Osteoblast (primary cell): ENCODE measurements at regions not wholly inside any gene's neighbourhood (a gene's known extent, or its start where the extent isn't known, plus 50 kb on each side); places are given as distances from the start of the nearest gene placed in this dataset.

ENCODE experiments used
- DNase-seq: peaks from one replicate; pipeline ENCODE4 v3.0.0; 2011; ENCODE audit warnings: low spot score, mixed read lengths; ENCODE audit not compliant: insufficient read length; ENCODE audit errors: missing footprints
- H2AFZ ChIP-seq: 2 replicates; pipeline ENCODE4 v1.6.0; 2011; ENCODE audit warnings: mild to moderate bottlenecking, low read length
- H3K27ac ChIP-seq: 2 replicates; pipeline ENCODE4 v1.5.1; 2011; ENCODE audit warnings: mild to moderate bottlenecking, low read depth, low read length, moderate library complexity
- H3K27me3 ChIP-seq: 2 replicates; pipeline ENCODE4 v1.6.0; 2012; ENCODE audit warnings: mild to moderate bottlenecking, control low read depth, inconsistent platforms, low read length, moderate library complexity; ENCODE audit not compliant: insufficient read depth
- H3K36me3 ChIP-seq: 2 replicates; pipeline ENCODE4 v1.5.1; 2011; ENCODE audit warnings: mild to moderate bottlenecking, low read length, control low read depth, moderate library complexity; ENCODE audit not compliant: insufficient read depth
- H3K4me1 ChIP-seq: 2 replicates; pipeline ENCODE4 v1.5.1; 2011; ENCODE audit warnings: mild to moderate bottlenecking, low read length, control low read depth, moderate library complexity; ENCODE audit not compliant: insufficient read depth
- H3K4me2 ChIP-seq: 2 replicates; pipeline ENCODE4 v1.6.0; 2011; ENCODE audit warnings: mild to moderate bottlenecking, low read length; ENCODE audit not compliant: insufficient read depth
- H3K4me3 ChIP-seq: fragments of 200-600 bp; sonication (generic); 3 replicates; pipeline ENCODE4 v1.5.1; 2012; ENCODE audit warnings: mild to moderate bottlenecking, low read length, inconsistent platforms; ENCODE audit not compliant: insufficient read depth
- H3K79me2 ChIP-seq: 2 replicates; pipeline ENCODE4 v1.6.0; 2012; ENCODE audit warnings: mild to moderate bottlenecking, low read length, control low read depth, inconsistent platforms; ENCODE audit not compliant: insufficient read depth
- H3K9me3 ChIP-seq: 2 replicates; pipeline ENCODE4 v1.5.1; 2011; ENCODE audit warnings: low read depth, low read length, control low read depth
- H4K20me1 ChIP-seq: 2 replicates; pipeline ENCODE4 v1.6.0; 2012; ENCODE audit warnings: mild to moderate bottlenecking, low read length, control low read depth; ENCODE audit not compliant: insufficient read depth
- TF ChIP-seq, protein P1 (sequence below): IDR thresholded peaks from 2 replicates; pipeline ENCODE4 v1.5.1; 2011; ENCODE audit warnings: mild to moderate bottlenecking, low read depth, low read length, moderate library complexity; ENCODE audit errors: extremely low read depth

GRCh38 chr1:56256153-56257000 lies 323.0 kb downstream of the PLPP3 start:
- no peaks in the 10 kb centered on the region for H3K27me3 ChIP-seq
- no peak overlapping the region for H3K27ac ChIP-seq
- no peak for DNase-seq
- peaks cover 14% of the 10 kb centered on the region for H3K4me1 ChIP-seq
- H3K79me2 ChIP-seq = no peaks in the 10 kb centered on the region
- H3K36me3 ChIP-seq = no peaks in the 10 kb centered on the region
- H4K20me1 ChIP-seq = no peaks in the 10 kb centered on the region
- H3K4me3 ChIP-seq = no peak overlapping the region
- peak overlapping the region; percentile 84 for H2AFZ ChIP-seq
- TF ChIP-seq, protein P1, sequence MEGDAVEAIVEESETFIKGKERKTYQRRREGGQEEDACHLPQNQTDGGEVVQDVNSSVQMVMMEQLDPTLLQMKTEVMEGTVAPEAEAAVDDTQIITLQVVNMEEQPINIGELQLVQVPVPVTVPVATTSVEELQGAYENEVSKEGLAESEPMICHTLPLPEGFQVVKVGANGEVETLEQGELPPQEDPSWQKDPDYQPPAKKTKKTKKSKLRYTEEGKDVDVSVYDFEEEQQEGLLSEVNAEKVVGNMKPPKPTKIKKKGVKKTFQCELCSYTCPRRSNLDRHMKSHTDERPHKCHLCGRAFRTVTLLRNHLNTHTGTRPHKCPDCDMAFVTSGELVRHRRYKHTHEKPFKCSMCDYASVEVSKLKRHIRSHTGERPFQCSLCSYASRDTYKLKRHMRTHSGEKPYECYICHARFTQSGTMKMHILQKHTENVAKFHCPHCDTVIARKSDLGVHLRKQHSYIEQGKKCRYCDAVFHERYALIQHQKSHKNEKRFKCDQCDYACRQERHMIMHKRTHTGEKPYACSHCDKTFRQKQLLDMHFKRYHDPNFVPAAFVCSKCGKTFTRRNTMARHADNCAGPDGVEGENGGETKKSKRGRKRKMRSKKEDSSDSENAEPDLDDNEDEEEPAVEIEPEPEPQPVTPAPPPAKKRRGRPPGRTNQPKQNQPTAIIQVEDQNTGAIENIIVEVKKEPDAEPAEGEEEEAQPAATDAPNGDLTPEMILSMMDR = no peak
- H3K9me3 ChIP-seq = no peaks in the 10 kb centered on the region
- H3K4me2 ChIP-seq = no peak overlapping the region

- H3K79me2 ChIP-seq = no peaks in the 10 kb centered on the region
- TF ChIP-seq, protein P1 = no peak
- H3K36me3 ChIP-seq = no peaks in the 10 kb centered on the region
- no peak overlapping the region for H3K4me3 ChIP-seq
- peak overlapping the region; percentile 84 for H2AFZ ChIP-seq
- peak overlapping the region; percentile 39 for H3K27ac ChIP-seq
- H4K20me1 ChIP-seq = no peaks in the 10 kb centered on the region
- no peaks in the 10 kb centered on the region for H3K27me3 ChIP-seq
- H3K4me2 ChIP-seq = no peak overlapping the region
- peaks cover 14% of the 10 kb centered on the region for H3K4me1 ChIP-seq
- no peak for DNase-seq
- H3K9me3 ChIP-seq = no peaks in the 10 kb centered on the region
Measured at GRCh38 chr1:56255516-56256152, 323.7 kb downstream of the PLPP3 start.

DNA sequence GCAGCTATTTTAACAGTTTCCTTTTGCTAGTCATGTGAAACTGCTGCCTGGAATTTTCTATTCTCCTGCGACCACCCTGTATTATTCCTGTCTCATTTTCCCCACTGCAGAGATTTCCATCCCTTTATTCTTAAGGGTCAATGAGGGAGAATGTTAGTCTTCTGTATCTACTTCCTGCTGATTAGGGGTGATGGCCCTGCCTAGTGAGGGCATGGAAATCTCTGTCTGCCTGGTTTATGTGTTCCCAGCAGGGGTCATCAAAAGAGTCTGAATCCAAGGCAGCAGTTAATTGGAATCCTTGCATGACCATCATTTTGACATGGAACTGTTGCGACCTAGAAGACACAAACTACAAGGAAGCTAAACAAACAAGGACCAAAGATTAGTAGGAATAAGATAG lies 325.2 kb downstream of the PLPP3 start:
- TF ChIP-seq, protein P1 = no peak
- no peak overlapping the region for H3K27ac ChIP-seq
- no peak overlapping the region for H3K4me3 ChIP-seq
- H3K4me2 ChIP-seq = no peak overlapping the region
- H4K20me1 ChIP-seq = no peaks in the 10 kb centered on the region
- DNase-seq = no peak
- H3K27me3 ChIP-seq = no peaks in the 10 kb centered on the region
- no peaks in the 10 kb centered on the region for H3K79me2 ChIP-seq
- no peak overlapping the region for H2AFZ ChIP-seq
- no peaks in the 10 kb centered on the region for H3K36me3 ChIP-seq
- H3K4me1 ChIP-seq = peaks cover 14% of the 10 kb centered on the region
- no peaks in the 10 kb centered on the region for H3K9me3 ChIP-seq

DNA sequence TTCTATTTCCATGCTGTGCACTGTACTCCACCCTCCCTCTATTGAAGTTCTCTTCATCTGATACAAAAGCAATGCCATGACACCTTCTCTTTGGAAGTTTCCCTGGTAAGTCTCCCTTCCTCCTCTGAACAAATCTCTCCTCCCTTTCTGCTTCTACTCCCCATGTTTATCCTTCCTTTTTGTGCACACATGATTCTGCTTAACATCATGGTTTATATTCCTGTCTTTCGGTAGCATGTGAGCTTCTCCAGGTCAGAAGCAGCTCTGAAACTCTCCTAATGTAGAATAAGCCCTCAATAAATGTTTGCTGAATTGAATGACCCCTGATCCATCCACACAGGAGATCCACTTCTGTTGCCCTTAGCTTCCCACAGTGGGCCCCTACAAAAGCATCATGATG lies 328.6 kb downstream of the PLPP3 start:
- Histone ChIP-seq H3K4me2 (no peak overlapping the region), H3K27ac (no peak overlapping the region), H3K36me3 (no peaks in the 10 kb centered on the region), H4K20me1 (no peaks in the 10 kb centered on the region), H3K79me2 (no peaks in the 10 kb centered on the region), H3K4me3 (no peak overlapping the region), H3K9me3 (no peaks in the 10 kb centered on the region), H3K4me1 (peaks cover 5% of the 10 kb centered on the region), H3K27me3 (no peaks in the 10 kb centered on the region), H2AFZ (no peak overlapping the region)
- no peak for DNase-seq
- TF ChIP-seq, protein P1 = no peak
